NOMO-1 treated with dmso at 0.1 percent for 144 hours (cell line): ENCODE measurements at regions not wholly inside any gene's neighbourhood (a gene's known extent, or its start where the extent isn't known, plus 50 kb on each side); places are given as distances from the start of the nearest gene placed in this dataset.
"Not testable (repeated sequence)": the region's sequence is repeated elsewhere in the genome, so short reads cannot be mapped to it uniquely, and the experiment has no call there.

ENCODE experiments used
- DNase-seq: peaks from one replicate; lab custom pipeline; 2025; ENCODE audit not compliant: unreplicated experiment; lab: John Stamatoyannopoulos, UW

- DNase-seq: no peak
These were observed 551.7 kb downstream of the MATN1 start for GRCh38 chr1:30171537-30172298.

GRCh38 chr1:30169269-30169668, 554.1 kb downstream of the MATN1 start:
- no peak for DNase-seq

- DNase-seq: no peak
These were observed 557.2 kb downstream of the MATN1 start for GRCh38 chr1:30166174-30166573.

DNA sequence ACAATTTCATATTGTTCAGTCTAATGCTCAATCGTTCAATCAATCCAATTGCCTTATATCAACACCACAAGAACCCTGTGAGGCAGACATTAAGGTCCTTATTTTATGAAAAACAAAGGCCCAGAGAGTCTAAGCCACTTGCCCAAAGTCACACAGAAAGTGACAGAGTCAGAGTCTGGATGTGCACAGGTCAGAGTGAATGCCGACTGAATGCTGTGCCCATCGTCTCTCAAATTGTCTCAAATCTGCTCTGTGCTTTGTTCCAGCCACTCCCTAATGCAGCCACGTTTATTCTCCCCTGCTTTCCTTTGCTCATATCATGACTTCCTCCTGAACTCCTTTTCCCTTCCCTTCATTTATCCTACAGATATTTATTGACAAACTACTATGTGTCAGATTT, 558.3 kb downstream of the MATN1 start:
- DNase-seq: no peak

- DNase-seq: no peak
These were observed 558.7 kb downstream of the MATN1 start for GRCh38 chr1:30164693-30165092.

GRCh38 chr1:30162565-30162964, 560.8 kb downstream of the MATN1 start:
- DNase-seq: no peak

GRCh38 chr1:30161953-30162352, 561.4 kb downstream of the MATN1 start:
- DNase-seq: no peak

GRCh38 chr1:30160999-30161689, 562.2 kb downstream of the MATN1 start:
- no peak for DNase-seq

DNA sequence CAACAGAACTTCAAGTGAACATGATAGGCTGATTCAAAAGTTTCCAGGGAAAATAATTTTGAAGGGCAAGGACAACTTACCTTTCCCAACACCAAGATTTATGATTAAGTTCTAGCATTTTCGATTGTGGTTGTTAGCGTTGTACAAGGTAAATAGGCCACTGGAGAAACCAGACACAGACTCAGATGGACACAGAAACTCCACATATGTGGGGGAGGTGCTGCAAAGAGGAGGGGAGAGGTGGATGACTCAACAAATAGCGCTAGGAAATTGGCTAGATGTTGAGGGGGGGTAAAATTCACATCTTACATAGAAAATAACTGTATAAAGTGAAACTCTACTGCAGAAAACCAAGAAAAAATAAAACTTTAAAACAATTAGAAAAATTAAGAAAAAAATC, 564.4 kb downstream of the MATN1 start:
- DNase-seq: no peak

DNA sequence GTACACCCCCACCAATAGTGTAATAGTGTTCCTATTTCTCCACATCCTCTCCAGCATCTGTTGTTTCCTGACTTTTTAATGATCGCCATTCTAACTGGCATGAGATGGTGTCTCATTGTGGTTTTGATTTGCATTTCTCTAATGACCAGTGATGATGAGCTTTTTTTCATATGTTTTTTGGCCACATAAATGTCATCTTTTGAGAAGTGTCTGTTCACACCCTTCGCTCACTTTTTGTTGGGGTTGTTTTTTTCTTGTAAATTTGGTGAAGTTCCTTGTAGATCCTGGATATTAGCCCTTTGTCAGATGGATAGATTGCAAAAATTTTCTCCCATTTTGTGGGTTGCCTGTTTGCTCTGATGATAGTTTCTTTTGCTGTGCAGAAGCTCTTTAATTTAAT, 567.7 kb downstream of the MATN1 start:
- DNase-seq: not testable (repeated sequence)

DNA sequence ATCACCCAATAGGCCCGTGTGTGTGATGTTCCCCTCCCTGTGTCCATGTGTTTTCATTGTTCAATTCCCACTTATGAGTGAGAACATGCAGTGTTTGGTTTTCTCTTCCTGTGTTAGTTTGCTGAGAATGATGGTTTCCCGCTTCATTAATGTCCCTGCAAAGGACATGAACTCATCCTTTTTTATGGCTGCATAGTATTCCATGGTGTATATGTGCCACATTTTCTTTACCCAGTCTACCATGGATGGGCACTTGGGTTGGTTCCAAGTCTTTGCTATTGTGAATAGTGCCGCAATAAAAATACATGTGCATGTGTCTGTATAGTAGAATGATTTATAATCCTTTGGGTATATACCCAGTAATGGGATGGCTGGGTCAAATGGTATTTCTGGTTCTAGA, 568.1 kb downstream of the MATN1 start:
- DNase-seq: not testable (repeated sequence)

DNA sequence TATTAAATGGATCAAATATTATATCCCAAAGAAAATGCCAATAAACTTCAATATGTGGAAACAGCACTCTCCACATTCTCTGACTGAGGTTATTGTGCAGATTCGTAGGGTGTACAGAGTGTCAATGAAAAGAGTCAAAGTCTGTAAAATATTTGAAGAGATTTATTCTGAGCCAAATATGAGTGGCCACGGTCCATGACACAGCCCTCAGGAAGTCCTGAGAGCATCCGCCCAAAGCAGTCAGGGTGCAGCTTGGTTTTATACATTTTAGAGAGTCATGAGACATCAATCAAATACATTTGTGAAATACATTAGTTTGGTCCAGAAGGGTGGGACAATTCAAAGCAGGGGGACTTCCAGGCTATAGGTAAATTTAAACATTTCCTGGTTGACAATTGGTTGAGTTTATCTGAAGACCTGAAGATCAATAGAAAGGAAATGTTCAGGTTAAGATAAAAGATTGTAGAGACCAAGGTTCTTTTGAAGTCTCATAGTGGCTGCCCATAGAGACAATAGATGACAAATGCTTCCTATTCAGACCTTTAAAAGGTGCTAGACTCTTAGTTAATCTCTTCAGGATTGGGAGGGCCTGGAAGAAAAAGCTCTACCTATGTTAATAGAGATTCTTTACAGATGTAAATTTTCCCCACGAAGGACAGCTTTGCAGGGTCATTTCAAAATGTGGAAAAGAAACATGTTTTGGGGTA, 569.5 kb downstream of the MATN1 start:
- no peak for DNase-seq

GRCh38 chr1:30151826-30152225, 571.6 kb downstream of the MATN1 start:
- DNase-seq: no peak

GRCh38 chr1:30151119-30151518, 572.3 kb downstream of the MATN1 start:
- DNase-seq: no peak

GRCh38 chr1:30149226-30149625, 574.2 kb downstream of the MATN1 start:
- no peak for DNase-seq

GRCh38 chr1:30148676-30149075, 574.7 kb downstream of the MATN1 start:
- no peak for DNase-seq

GRCh38 chr1:30147188-30147587, 576.2 kb downstream of the MATN1 start:
- no peak for DNase-seq

GRCh38 chr1:30146448-30146847, 576.9 kb downstream of the MATN1 start:
- no peak for DNase-seq

GRCh38 chr1:30145723-30146303, 577.6 kb downstream of the MATN1 start:
- no peak for DNase-seq

- no peak for DNase-seq
These were observed 578.6 kb downstream of the MATN1 start for GRCh38 chr1:30144831-30145230.

DNA sequence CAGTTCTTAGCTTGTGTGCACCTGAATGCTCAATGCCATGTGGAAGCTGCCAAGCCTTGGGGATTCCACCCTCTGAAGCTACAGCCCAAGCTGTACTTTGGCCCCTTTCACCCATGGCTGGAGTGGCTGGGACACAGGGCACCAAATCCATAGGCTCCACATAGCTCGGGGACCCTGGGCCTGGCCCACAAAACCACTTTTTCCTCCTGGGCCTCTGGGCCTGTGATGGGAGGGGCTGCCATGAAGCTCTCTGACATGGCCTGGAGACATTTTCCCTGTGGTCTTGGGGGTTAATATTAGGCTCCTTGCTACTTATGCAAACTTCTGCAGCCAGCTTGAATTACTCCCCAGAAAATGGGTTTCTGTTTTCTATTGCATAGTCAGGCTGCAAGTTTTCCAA, 579.9 kb downstream of the MATN1 start:
- DNase-seq: no peak

DNA sequence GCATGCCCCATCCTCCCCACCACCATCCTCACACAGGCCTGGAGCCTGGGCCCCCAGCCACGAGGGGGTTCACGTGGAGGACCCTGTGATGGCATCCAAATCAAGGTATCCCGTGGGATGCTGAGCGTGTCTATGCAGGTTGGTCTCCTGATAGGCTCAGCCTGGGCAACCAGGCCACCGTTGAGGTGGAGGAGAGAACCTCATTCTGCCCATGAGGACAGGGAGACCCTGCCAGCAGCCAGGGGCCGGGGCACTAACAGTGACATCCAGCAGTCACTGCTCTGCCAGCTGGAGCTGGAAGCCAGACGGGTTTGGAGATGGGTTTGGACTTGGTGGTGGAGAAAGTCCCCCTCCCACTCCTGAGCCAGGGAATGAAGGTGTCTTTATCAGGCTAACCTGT, 582.8 kb downstream of the MATN1 start:
- DNase-seq: no peak
